Right atrium auricular region (tissue), 2 donors: ENCODE measurements at regions not wholly inside any gene's neighbourhood (a gene's known extent, or its start where the extent isn't known, plus 50 kb on each side); places are given as distances from the start of the nearest gene placed in this dataset.

Source experiments
- DNase-seq: peaks from one replicate; pipeline ENCODE4 v3.0.0-alpha.2; 2019; ENCODE audit warnings: low spot score
- H3K27ac ChIP-seq, 2 donors: fragments of 200-600 bp; sonication (generic); 1 replicate in 1 of 2; 2 replicates in 1 of 2; pipeline ENCODE4 v1.5.1; 2016 to 2019
- H3K27me3 ChIP-seq, 2 donors: fragments of 200-600 bp; sonication (generic); one replicate each; pipeline versions ENCODE4 v1.5.1 to v1.6.0; 2017 to 2019
- H3K36me3 ChIP-seq: fragments of 200-600 bp; sonication (generic); one replicate; pipeline ENCODE4 v1.5.1; 2016
- H3K4me1 ChIP-seq, 2 donors: fragments of 200-600 bp; sonication (generic); one replicate each; pipeline versions ENCODE4 v1.5.1 to v1.6.0; 2017 to 2019
- H3K4me3 ChIP-seq, 2 donors: fragments of 200-600 bp; sonication (generic); 1 replicate in 1 of 2; 2 replicates in 1 of 2; pipeline ENCODE4 v1.5.1; 2017 to 2019; ENCODE audit warnings: mild to moderate bottlenecking in 1 of 2, moderate library complexity in 1 of 2
- H3K9me3 ChIP-seq, 2 donors: fragments of 200-600 bp; sonication (generic); one replicate each; pipeline ENCODE4 v1.5.1; 2019
- TF ChIP-seq, protein P1 (sequence below), 2 donors: fragments of 200-600 bp; sonication (generic); IDR thresholded peaks; one replicate each; pipeline ENCODE4 v1.5.1; 2019; ENCODE audit warnings: antibody characterized with exemption in 2 of 2

DNA sequence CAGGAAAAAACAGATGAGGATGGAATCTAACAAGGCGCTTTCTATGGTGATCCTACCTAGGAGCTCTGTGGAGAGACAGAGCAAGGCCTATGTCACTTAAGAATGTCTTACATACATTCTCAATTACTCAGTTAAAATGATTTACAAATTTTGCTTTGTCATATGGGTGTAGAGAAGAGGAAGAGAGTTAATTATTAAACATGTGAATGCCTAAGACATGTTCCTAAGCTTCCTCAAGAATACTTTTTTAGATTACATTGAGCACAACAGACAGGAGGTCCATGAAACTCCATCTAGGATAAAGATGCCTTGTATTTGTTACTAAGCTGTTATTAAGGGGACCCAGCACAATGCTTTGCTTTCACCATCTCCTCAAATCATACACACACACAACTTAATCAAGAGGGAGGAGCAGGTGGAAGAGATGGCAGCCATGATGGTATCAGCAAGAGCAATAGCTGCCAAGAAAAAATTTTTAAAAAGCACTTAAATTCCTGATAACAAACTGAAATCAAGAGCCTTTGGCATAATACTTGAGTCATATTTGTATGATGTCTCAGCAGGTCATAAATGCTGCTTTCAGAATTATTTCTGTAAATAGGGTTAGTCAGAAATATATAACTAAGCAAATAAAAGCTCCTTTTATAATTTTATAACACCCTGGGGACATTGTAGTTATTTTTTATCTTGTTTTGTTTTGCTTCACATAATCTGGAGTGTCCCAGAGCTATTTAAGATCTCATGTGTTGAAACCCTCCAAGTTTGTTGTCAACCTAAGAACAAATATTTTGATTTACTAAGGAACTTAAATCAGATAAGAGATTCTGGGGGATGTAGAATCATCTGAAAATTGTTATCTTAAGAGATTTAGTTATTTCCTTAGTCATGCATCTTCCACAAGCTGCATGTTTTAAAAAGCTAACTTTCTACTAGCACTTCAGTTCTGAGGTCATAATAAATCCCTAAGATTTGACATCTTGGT, 70.0 kb upstream of the CD2AP start:
- Histone ChIP-seq H3K36me3 (no peaks in the 10 kb centered on the region), H3K27me3 (no peaks in the 10 kb centered on the region), H3K9me3 (no peaks in the 10 kb centered on the region), H3K4me1 (peaks cover 0 to 3% of the 10 kb centered on the region in 2 donors), H3K27ac (no peak overlapping the region), H3K4me3 (no peak overlapping the region)
- DNase-seq, result no peak
- TF ChIP-seq, protein P1, sequence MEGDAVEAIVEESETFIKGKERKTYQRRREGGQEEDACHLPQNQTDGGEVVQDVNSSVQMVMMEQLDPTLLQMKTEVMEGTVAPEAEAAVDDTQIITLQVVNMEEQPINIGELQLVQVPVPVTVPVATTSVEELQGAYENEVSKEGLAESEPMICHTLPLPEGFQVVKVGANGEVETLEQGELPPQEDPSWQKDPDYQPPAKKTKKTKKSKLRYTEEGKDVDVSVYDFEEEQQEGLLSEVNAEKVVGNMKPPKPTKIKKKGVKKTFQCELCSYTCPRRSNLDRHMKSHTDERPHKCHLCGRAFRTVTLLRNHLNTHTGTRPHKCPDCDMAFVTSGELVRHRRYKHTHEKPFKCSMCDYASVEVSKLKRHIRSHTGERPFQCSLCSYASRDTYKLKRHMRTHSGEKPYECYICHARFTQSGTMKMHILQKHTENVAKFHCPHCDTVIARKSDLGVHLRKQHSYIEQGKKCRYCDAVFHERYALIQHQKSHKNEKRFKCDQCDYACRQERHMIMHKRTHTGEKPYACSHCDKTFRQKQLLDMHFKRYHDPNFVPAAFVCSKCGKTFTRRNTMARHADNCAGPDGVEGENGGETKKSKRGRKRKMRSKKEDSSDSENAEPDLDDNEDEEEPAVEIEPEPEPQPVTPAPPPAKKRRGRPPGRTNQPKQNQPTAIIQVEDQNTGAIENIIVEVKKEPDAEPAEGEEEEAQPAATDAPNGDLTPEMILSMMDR (IDR thresholded peaks at IDR 0.05), result no peak

DNA sequence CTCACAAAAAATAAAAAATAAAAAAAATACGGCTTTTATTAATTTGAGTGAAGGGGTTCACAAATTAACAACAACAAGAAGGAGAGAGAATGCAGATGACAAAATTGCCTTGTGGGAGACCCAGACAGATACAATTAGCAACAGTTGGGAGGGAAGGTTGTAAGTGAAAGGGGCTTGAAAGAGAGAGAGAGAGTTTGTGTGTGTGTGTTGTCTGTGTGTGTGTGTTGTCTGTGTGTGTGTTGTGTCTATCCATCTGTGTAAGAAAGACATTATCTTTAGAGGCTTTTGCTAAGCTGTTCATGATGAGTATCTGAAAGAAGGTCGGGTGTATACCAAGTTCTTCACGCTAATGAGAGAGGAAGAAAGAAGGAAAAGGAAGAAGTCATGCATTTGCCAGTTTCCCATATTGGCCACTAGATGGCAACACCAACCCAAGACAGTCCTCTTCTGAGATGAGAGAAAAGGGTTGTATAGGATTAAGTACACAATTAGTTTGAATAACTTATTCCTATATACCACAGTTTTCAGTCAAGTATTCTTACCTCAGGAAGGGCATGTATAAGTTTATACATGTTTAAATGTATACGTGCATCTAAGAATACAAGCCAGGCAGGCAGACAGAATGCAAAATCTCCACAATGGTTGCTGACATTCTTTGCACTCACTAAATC, 63.7 kb upstream of the CD2AP start:
- TF ChIP-seq, protein P1 (IDR thresholded peaks at IDR 0.05), result peak; percentile 82 to 90
- peak overlapping the region; percentile 28 to 39 for H3K4me3 ChIP-seq
- no peaks in the 10 kb centered on the region for H3K27me3 ChIP-seq
- H3K9me3 ChIP-seq, result no peaks in the 10 kb centered on the region
- peaks cover 0 to 5% of the 10 kb centered on the region in 2 donors for H3K4me1 ChIP-seq
- H3K36me3 ChIP-seq, result no peaks in the 10 kb centered on the region
- DNase-seq, result no peak
- no peak overlapping the region for H3K27ac ChIP-seq

DNA sequence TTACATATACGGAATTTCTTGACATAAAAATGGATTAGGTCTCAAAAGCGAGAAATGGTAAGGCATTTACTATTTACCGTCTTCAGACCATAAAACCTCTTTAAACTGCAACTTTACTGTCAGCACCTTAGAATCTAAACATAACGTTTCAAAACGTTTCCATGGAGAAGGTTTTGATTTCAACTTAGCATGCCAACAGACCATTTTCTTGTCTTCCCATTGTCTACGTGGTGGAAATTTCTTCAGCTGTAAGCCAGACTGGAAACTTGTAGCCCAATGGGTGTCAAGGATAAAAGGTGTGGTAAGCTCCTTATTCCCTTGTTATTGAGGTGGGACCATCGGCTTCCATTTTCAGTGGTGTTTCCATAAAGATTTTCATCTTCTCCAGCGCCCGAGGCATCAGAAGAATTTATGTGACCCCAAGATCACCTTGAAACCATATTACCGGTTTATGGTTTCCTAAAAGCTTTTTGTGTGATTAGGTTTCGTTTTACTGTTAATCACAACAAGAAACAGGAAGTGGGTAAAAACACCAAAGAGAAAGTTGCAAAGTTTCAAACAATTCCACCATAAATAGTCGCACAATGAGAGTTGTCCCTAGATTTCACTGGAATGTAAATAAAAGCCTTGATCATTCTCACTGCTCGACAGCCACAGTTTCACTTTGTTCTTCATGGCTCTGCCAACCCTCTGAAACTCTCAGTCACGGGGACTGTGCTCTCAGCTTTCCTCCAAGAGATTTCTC, 63.0 kb upstream of the CD2AP start:
- no peaks in the 10 kb centered on the region for H3K36me3 ChIP-seq
- no peak for DNase-seq
- H3K4me1 ChIP-seq, result peaks cover 0 to 5% of the 10 kb centered on the region in 2 donors
- H3K27me3 ChIP-seq, result no peaks in the 10 kb centered on the region
- H3K4me3 ChIP-seq, result peak overlapping the region; percentile 28 to 39
- H3K9me3 ChIP-seq, result no peaks in the 10 kb centered on the region
- H3K27ac ChIP-seq, result peak overlapping the region; percentile 53 to 55
- TF ChIP-seq, protein P1 (IDR thresholded peaks at IDR 0.05), result no peak

DNA sequence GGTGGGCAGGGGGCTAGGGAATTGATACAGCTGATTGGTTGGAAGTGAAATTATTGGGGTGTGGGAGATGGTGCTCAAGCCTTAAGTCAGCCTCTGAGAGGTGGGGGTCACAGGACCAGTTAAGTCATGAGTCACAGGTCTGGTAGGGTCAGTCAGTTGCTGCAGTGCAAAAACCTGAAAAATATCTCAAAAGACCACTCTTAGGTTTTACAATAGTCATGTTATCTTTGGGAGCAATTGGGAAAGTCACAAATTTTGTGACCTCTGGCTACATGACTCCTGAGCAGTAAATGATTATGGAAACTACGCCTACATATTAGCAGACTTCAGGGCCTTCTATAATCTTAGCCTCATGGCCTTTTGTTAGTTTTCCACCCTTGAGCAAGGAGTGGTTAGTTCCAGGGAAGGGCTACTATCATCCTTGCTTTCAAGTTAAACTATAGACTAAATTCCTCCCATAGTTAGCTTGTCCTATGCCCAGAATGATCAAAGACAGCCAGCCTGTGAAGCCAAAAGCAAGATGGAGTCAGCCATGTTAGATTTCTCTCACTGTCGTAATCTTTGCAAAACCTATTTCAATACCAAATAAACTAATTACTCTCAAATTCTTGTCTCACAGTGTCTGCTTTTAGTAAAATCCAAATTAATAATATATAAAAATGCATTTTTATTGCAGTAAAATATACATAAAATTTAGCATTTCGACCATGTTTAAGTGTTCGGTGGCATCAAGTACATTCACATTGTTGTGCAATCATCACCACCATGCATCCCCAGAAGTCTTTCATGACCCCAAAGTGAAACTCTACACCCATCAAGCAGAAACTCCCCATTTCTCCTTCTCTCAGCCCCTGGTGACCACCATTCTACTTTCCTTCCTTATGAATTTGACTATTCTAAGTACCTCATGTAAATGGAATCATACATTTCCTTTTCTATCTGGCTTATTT, 60.9 kb upstream of the CD2AP start:
- TF ChIP-seq, protein P1 (IDR thresholded peaks at IDR 0.05), result no peak
- peaks cover 0 to 15% of the 10 kb centered on the region in 2 donors for H3K4me1 ChIP-seq
- no peaks in the 10 kb centered on the region for H3K9me3 ChIP-seq
- H3K27ac ChIP-seq, result no peak overlapping the region
- DNase-seq, result no peak
- H3K27me3 ChIP-seq, result no peaks in the 10 kb centered on the region
- no peak overlapping the region for H3K4me3 ChIP-seq
- H3K36me3 ChIP-seq, result no peaks in the 10 kb centered on the region

DNA sequence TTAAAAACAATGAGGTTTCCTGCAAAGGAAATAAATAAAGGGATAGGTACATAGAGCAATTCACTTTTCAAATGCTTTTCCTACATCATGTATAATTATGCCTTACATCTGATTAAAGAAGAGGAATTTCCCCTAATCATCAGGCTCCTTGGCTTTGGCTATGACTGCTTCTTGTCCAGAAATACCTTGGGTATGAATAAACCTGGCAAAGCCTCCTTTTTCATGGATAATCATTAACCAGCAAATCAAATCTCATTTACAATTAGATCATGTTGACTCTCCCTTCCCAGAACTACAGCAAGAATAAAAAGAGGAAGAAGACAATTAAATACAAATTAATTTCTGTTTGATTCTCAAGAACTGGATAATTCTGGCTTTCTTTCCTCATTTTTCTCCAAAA, 58.0 kb upstream of the CD2AP start:
- H3K4me3 ChIP-seq, result no peak overlapping the region
- peaks cover 0 to 10% of the 10 kb centered on the region in 2 donors for H3K4me1 ChIP-seq
- no peaks in the 10 kb centered on the region for H3K9me3 ChIP-seq
- no peak overlapping the region for H3K27ac ChIP-seq
- no peaks in the 10 kb centered on the region for H3K27me3 ChIP-seq
- DNase-seq, result no peak
- TF ChIP-seq, protein P1 (IDR thresholded peaks at IDR 0.05), result no peak
- H3K36me3 ChIP-seq, result no peaks in the 10 kb centered on the region
